ENCODE measurements at regions not wholly inside any gene's neighbourhood (a gene's known extent, or its start where the extent isn't known, plus 50 kb on each side); places are given as distances from the start of the nearest gene placed in this dataset.
A peak's percentile ranks its signal among the peaks of the same experiment; 100 is the strongest.
"Not testable (repeated sequence)": the region's sequence is repeated elsewhere in the genome, so short reads cannot be mapped to it uniquely, and the experiment has no call there.

- DNase-seq (ENCODE audit: low read depth, low spot score): no peak
These were observed 1408.8 kb downstream of the STIM2 start for GRCh38 chr4:28269426-28269825.

- DNase-seq (ENCODE audit: low read depth, low spot score): no peak
These were observed 1417.3 kb downstream of the STIM2 start for GRCh38 chr4:28277931-28278330.

- no peak for DNase-seq (ENCODE audit: low read depth, low spot score)
These were observed 1418.0 kb downstream of the STIM2 start for GRCh38 chr4:28278676-28279075.

- DNase-seq (ENCODE audit: low read depth, low spot score): no peak
These were observed 1418.6 kb downstream of the STIM2 start for GRCh38 chr4:28279249-28279648.

GRCh38 chr4:28286266-28286665 is 1425.6 kb downstream of the STIM2 start:
- DNase-seq (ENCODE audit: low read depth, low spot score): not testable (repeated sequence)

GRCh38 chr4:28287831-28288233 is 1427.2 kb downstream of the STIM2 start:
- peak; percentile 37 for DNase-seq (ENCODE audit: low read depth, low spot score)

GRCh38 chr4:28296239-28296638 is 1435.6 kb downstream of the STIM2 start:
- DNase-seq (ENCODE audit: low read depth, low spot score): no peak

GRCh38 chr4:28310926-28311325 is 1450.3 kb downstream of the STIM2 start:
- DNase-seq (ENCODE audit: low read depth, low spot score): no peak

- DNase-seq (ENCODE audit: low read depth, low spot score): not testable (repeated sequence)
These were observed 1451.9 kb downstream of the STIM2 start for GRCh38 chr4:28312497-28312896.

GRCh38 chr4:28313729-28314713 is 1453.4 kb downstream of the STIM2 start:
- DNase-seq (ENCODE audit: low read depth, low spot score): no peak

GRCh38 chr4:28317221-28317620 is 1456.6 kb downstream of the STIM2 start:
- no peak for DNase-seq (ENCODE audit: low read depth, low spot score)

- DNase-seq (ENCODE audit: low read depth, low spot score): no peak
These were observed 1473.6 kb downstream of the STIM2 start for GRCh38 chr4:28334249-28334648.

- no peak for DNase-seq (ENCODE audit: low read depth, low spot score)
These were observed 1481.1 kb downstream of the STIM2 start for GRCh38 chr4:28341784-28342183.

- DNase-seq (ENCODE audit: low read depth, low spot score): no peak
These were observed 1489.8 kb downstream of the STIM2 start for GRCh38 chr4:28350485-28350884.

GRCh38 chr4:28351102-28351501 is 1490.5 kb downstream of the STIM2 start:
- no peak for DNase-seq (ENCODE audit: low read depth, low spot score)

GRCh38 chr4:28351826-28352225 is 1491.2 kb downstream of the STIM2 start:
- no peak for DNase-seq (ENCODE audit: low read depth, low spot score)

GRCh38 chr4:28354880-28355656 is 1494.4 kb downstream of the STIM2 start:
- DNase-seq (ENCODE audit: low read depth, low spot score): no peak

GRCh38 chr4:28357990-28358389 is 1497.3 kb downstream of the STIM2 start:
- no peak for DNase-seq (ENCODE audit: low read depth, low spot score)

- DNase-seq (ENCODE audit: low read depth, low spot score): no peak
These were observed 1498.0 kb downstream of the STIM2 start for GRCh38 chr4:28358606-28359005.

- no peak for DNase-seq (ENCODE audit: low read depth, low spot score)
These were observed 1500.0 kb downstream of the STIM2 start for GRCh38 chr4:28360681-28361080.

- no peak for DNase-seq (ENCODE audit: low read depth, low spot score)
These were observed 1501.5 kb downstream of the STIM2 start for GRCh38 chr4:28362169-28362568.

GRCh38 chr4:28369499-28369898 is 1508.9 kb downstream of the STIM2 start:
- DNase-seq (ENCODE audit: low read depth, low spot score): no peak

GRCh38 chr4:28373191-28373590 is 1512.5 kb downstream of the STIM2 start:
- no peak for DNase-seq (ENCODE audit: low read depth, low spot score)

Measured in smooth muscle cell of the brain vasculature (primary cell).